Tibial nerve (tissue), 4 donors: ENCODE measurements at regions not wholly inside any gene's neighbourhood (a gene's known extent, or its start where the extent isn't known, plus 50 kb on each side); places are given as distances from the start of the nearest gene placed in this dataset.

Experiments used
- CTCF ChIP-seq, 5 experiments: fragments of 200-600 bp in 3 of 5; fragments of 450-650 bp in 2 of 5; sonication (generic) in 3 of 5; IDR thresholded peaks; one replicate each; pipeline ENCODE4 v1.5.1; 2016 to 2019; ENCODE audit warnings: antibody characterized with exemption in 5 of 5, mild to moderate bottlenecking in 3 of 5, moderate library complexity in 2 of 5
- EP300 ChIP-seq, 2 donors: sonication (generic); formaldehyde crosslinking; IDR thresholded peaks; one replicate each; pipeline ENCODE4 v1.6.1; 2017; ENCODE audit warnings: antibody characterized with exemption in 2 of 2, mild to moderate bottlenecking in 1 of 2

- TF ChIP-seq EP300 (IDR thresholded peaks at IDR 0.05) (no peak), CTCF (IDR thresholded peaks at IDR 0.05) (no peak)
Measured at GRCh38 chr10:4075443-4075842, 290.4 kb upstream of the KLF6 start.
